Vagina (tissue), 2 donors: ENCODE measurements at regions not wholly inside any gene's neighbourhood (a gene's known extent, or its start where the extent isn't known, plus 50 kb on each side); places are given as distances from the start of the nearest gene placed in this dataset.

Source experiments
- DNase-seq, 2 donors: peaks; one replicate each; pipeline ENCODE4 v3.0.0-alpha.2; 2017; ENCODE audit errors: extremely low spot score in 2 of 2
- H3K27ac ChIP-seq: fragments of 200-600 bp; sonication (generic); one replicate; pipeline ENCODE4 v1.5.1; 2019
- H3K27me3 ChIP-seq: fragments of 200-600 bp; sonication (generic); one replicate; pipeline ENCODE4 v1.5.1; 2019
- H3K36me3 ChIP-seq, 2 donors: fragments of 200-600 bp; sonication (generic); one replicate each; pipeline ENCODE4 v1.5.1; 2017 to 2019
- H3K4me1 ChIP-seq: fragments of 200-600 bp; sonication (generic); one replicate; pipeline ENCODE4 v1.5.1; 2019
- H3K4me3 ChIP-seq, 2 donors: fragments of 200-600 bp; sonication (generic); 1 replicate in 1 of 2; 2 replicates in 1 of 2; pipeline ENCODE4 v1.5.1; 2016 to 2019
- H3K9me3 ChIP-seq: fragments of 200-600 bp; sonication (generic); one replicate; pipeline ENCODE4 v1.5.1; 2019
- POLR2A ChIP-seq, 2 donors: fragments of 450-650 bp; IDR thresholded peaks; one replicate each; pipeline ENCODE4 v1.6.1; 2017; ENCODE audit warnings: antibody characterized with exemption in 2 of 2, mild to moderate bottlenecking in 2 of 2, moderate library complexity in 2 of 2
- POLR2AphosphoS5 ChIP-seq, 2 donors: sonication (generic); formaldehyde crosslinking; IDR thresholded peaks; one replicate each; pipeline ENCODE4 v1.9.0; 2017; ENCODE audit warnings: antibody characterized with exemption in 2 of 2, mild to moderate bottlenecking in 2 of 2, low read depth in 1 of 2; ENCODE audit not compliant: insufficient read depth in 1 of 2
- intact Hi-C: fragments of 100-400 bp; cut with DNase I; formaldehyde crosslinking; loops from one replicate; pipeline ENCODE4 v1.15.1; 2023
- TF ChIP-seq, protein P1 (sequence below), 3 experiments: fragments of 450-650 bp in 2 of 3; fragments of 200-600 bp in 1 of 3; sonication (generic) in 1 of 3; IDR thresholded peaks; one replicate each; pipeline ENCODE4 v1.5.1; 2017 to 2019; ENCODE audit warnings: antibody characterized with exemption in 3 of 3, mild to moderate bottlenecking in 2 of 3, moderate library complexity in 2 of 3

- TF ChIP-seq, protein P1, sequence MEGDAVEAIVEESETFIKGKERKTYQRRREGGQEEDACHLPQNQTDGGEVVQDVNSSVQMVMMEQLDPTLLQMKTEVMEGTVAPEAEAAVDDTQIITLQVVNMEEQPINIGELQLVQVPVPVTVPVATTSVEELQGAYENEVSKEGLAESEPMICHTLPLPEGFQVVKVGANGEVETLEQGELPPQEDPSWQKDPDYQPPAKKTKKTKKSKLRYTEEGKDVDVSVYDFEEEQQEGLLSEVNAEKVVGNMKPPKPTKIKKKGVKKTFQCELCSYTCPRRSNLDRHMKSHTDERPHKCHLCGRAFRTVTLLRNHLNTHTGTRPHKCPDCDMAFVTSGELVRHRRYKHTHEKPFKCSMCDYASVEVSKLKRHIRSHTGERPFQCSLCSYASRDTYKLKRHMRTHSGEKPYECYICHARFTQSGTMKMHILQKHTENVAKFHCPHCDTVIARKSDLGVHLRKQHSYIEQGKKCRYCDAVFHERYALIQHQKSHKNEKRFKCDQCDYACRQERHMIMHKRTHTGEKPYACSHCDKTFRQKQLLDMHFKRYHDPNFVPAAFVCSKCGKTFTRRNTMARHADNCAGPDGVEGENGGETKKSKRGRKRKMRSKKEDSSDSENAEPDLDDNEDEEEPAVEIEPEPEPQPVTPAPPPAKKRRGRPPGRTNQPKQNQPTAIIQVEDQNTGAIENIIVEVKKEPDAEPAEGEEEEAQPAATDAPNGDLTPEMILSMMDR (IDR thresholded peaks at IDR 0.05) = no peak
- TF ChIP-seq POLR2A (IDR thresholded peaks at IDR 0.05) (no peak), POLR2AphosphoS5 (IDR thresholded peaks at IDR 0.05; ENCODE audit: insufficient read depth in 1 of 2, low read depth in 1 of 2) (no peak)
- Histone ChIP-seq H3K27me3 (no peaks in the 10 kb centered on the region), H3K4me3 (no peak overlapping the region), H3K4me1 (peaks cover 13% of the 10 kb centered on the region), H3K36me3 (no peaks in the 10 kb centered on the region), H3K27ac (no peak overlapping the region), H3K9me3 (no peaks in the 10 kb centered on the region)
- DNase-seq = no peak
- intact Hi-C loops = loop anchor here (5.0 kb wide), 1 partner anchor 1723 kb away; no protein-coding TSS in a partner anchor
These were observed 315.1 kb upstream of the CLINT1 start for GRCh38 chr5:158174026-158174425.

DNA sequence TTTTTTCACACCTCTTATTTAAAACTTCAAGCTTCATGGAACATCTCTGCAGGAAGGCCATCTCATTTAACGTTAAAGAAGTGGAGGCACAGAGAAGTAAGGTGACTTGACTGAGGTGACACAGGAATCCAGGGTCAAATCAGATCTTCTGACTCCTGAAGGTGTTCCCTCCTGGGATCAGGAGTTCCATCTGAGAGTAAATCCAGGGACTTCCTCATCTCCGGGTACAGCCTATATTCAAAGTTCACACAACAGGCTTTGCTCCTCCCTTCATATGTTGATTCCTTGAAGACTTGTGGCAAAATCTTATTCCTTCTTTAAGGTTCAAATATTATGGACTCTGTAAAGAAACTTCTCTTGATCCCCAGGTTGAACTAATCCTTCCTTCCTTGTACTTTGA is 313.1 kb upstream of the CLINT1 start:
- peaks cover 13% of the 10 kb centered on the region for H3K4me1 ChIP-seq
- no peak overlapping the region for H3K4me3 ChIP-seq
- H3K27ac ChIP-seq = no peak overlapping the region
- H3K27me3 ChIP-seq = no peaks in the 10 kb centered on the region
- no peak for DNase-seq
- no peaks in the 10 kb centered on the region for H3K9me3 ChIP-seq
- H3K36me3 ChIP-seq = no peaks in the 10 kb centered on the region
- intact Hi-C loops = loop anchor here (2.0 to 5.0 kb wide), 3 partner anchors 37 to 1725 kb away; no protein-coding TSS in a partner anchor
- TF ChIP-seq, protein P1 (IDR thresholded peaks at IDR 0.05) = no peak
- TF ChIP-seq POLR2A (IDR thresholded peaks at IDR 0.05) (no peak), POLR2AphosphoS5 (IDR thresholded peaks at IDR 0.05; ENCODE audit: insufficient read depth in 1 of 2, low read depth in 1 of 2) (no peak)

- no peaks in the 10 kb centered on the region for H3K9me3 ChIP-seq
- peaks cover 2% of the 10 kb centered on the region for H3K4me1 ChIP-seq
- TF ChIP-seq POLR2A (IDR thresholded peaks at IDR 0.05) = no peak
- no peak for TF ChIP-seq POLR2AphosphoS5 (IDR thresholded peaks at IDR 0.05; ENCODE audit: insufficient read depth in 1 of 2, low read depth in 1 of 2)
- TF ChIP-seq, protein P1 (IDR thresholded peaks at IDR 0.05) = no peak
- H3K36me3 ChIP-seq = no peaks in the 10 kb centered on the region
- DNase-seq = no peak
- intact Hi-C loops = loop anchor here (5.0 kb wide), 1 partner anchor 1727 kb away; no protein-coding TSS in a partner anchor
- no peaks in the 10 kb centered on the region for H3K27me3 ChIP-seq
- no peak overlapping the region for H3K4me3 ChIP-seq
- no peak overlapping the region for H3K27ac ChIP-seq
These were observed 311.6 kb upstream of the CLINT1 start for GRCh38 chr5:158170534-158170933.

GRCh38 chr5:158170060-158170459 is 311.1 kb upstream of the CLINT1 start:
- Histone ChIP-seq H3K36me3 (no peaks in the 10 kb centered on the region), H3K4me1 (no peaks in the 10 kb centered on the region), H3K4me3 (no peak overlapping the region), H3K9me3 (no peaks in the 10 kb centered on the region), H3K27me3 (no peaks in the 10 kb centered on the region), H3K27ac (no peak overlapping the region)
- intact Hi-C loops = loop anchor here (5.0 kb wide), 1 partner anchor 1727 kb away; no protein-coding TSS in a partner anchor
- TF ChIP-seq POLR2AphosphoS5 (IDR thresholded peaks at IDR 0.05; ENCODE audit: insufficient read depth in 1 of 2, low read depth in 1 of 2) (no peak), POLR2A (IDR thresholded peaks at IDR 0.05) (no peak)
- TF ChIP-seq, protein P1 (IDR thresholded peaks at IDR 0.05) = no peak
- DNase-seq = no peak

- H3K27me3 ChIP-seq = no peaks in the 10 kb centered on the region
- H3K4me3 ChIP-seq = no peak overlapping the region
- no peaks in the 10 kb centered on the region for H3K36me3 ChIP-seq
- no peaks in the 10 kb centered on the region for H3K9me3 ChIP-seq
- no peak for DNase-seq
- intact Hi-C loops = no loop called here
- TF ChIP-seq, protein P1 (IDR thresholded peaks at IDR 0.05) = no peak
- TF ChIP-seq POLR2A (IDR thresholded peaks at IDR 0.05) = no peak
- no peak for TF ChIP-seq POLR2AphosphoS5 (IDR thresholded peaks at IDR 0.05; ENCODE audit: insufficient read depth in 1 of 2, low read depth in 1 of 2)
- no peaks in the 10 kb centered on the region for H3K4me1 ChIP-seq
- no peak overlapping the region for H3K27ac ChIP-seq
These were observed 307.5 kb upstream of the CLINT1 start for GRCh38 chr5:158166424-158166823.
